ENCODE measurements at regions not wholly inside any gene's neighbourhood (a gene's known extent, or its start where the extent isn't known, plus 50 kb on each side); places are given as distances from the start of the nearest gene placed in this dataset.
"Not testable (repeated sequence)": the region's sequence is repeated elsewhere in the genome, so short reads cannot be mapped to it uniquely, and the experiment has no call there.

DNA sequence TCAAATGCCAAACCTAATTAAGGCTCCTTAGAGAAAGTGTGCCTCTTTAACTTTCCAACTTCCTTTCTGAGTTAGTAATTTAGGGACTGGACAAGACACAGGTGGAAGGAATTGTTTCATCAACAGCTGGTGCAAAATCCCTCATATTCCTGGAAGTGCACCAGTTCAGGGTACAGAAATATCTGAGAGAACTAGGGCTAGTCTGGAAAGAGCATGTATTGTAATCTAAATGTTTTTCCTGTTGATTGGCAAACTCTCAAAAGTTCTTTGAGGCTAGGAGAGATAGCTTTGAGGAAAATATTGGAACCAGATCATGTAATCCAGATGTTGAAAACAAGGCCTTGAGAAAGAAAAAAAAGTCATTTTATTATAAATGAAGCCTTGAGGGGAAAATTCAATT, 98.1 kb upstream of the C1GALT1C1 start:
- DNase-seq (ENCODE audit: missing footprints) = no peak
- intact Hi-C loops (cut with DNase I) = no loop called here
- peak; percentile 16 for ATAC-seq

DNA sequence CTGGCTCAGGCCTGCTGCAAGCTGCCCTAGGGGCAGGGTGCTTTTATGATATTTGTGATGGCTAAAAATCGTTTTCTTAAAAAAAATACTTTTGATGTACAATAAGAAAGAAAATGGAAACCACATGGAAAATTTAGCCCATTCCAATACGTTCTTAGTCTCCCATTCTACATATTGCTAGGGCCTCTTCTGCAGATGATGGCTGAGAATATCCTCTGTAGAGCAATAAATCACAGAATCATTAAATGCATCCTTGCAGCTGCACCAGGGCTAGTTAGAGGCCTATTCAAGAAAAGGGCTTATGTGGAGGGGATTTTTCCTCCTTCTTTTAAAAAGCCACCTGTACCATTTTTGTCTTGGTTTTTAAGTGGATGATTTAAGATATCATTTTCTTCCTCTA, 97.6 kb upstream of the C1GALT1C1 start:
- intact Hi-C loops (cut with DNase I) = no loop called here
- ATAC-seq (no peak), DNase-seq (ENCODE audit: missing footprints) (no peak)

DNA sequence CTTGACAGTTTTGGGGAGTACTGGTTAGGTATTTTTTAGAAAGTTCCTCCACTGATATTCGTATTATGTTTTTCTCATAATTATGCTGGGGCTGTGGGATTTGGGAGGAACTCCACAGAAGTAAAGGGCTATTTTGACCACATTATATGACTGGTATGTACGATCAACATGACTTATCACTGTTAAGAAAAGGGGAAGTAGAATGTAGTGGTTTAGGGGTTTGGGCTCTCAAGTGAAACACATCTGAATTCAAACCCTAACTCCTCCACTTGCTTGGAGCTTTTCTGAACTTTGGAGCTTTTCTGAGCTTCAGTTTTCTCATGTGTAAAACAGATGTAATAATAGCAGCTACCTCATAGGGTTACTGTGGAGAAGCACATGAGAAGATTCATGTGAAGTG, 96.4 kb upstream of the C1GALT1C1 start:
- ATAC-seq (no peak), DNase-seq (ENCODE audit: missing footprints) (no peak)
- intact Hi-C loops (cut with DNase I) = no loop called here

DNA sequence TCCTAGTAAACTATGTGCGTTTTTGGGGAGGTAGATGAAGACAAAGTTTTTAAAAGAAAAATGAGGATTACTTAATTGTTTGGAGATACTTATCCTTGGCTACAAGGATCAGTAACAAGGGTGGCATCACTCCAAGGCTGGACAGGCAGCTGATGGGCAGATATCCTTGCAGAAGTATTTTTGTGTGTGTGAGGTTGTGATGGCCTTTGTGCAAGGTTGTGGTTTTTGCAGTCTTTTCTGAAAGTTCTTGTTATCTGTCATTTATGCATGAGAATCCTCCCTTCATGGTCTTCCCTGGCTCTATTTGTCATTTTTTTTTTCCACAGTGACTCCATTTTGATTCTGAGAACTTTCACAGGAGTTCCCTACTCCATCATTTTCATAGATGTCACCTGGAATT, 96.0 kb upstream of the C1GALT1C1 start:
- DNase-seq (ENCODE audit: missing footprints) = no peak
- intact Hi-C loops (cut with DNase I) = no loop called here

DNA sequence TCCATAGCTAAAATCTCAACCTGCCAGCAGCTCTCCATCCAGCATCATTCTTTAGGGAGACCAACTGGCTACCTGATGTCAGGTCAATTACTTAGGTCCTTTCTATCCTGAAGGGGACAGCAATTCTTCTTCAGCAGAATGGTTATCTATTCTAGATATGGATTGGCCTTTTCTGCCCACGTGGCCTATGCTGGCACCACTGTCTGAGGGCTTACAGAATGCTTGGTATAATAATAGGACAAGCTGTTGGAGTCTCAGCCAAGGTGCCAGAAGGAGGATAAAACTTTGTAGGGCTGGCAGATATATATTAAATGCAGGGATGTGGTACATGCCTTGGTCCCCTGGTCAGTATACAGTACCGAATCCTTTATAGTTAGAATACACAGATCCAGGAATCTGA, 89.8 kb upstream of the C1GALT1C1 start:
- intact Hi-C loops (cut with DNase I) = no loop called here
- DNase-seq (ENCODE audit: missing footprints) (no peak), ATAC-seq (no peak)

More for the DNA sequence above, 96.0 kb upstream of the C1GALT1C1 start:
- no peak for ATAC-seq

DNA sequence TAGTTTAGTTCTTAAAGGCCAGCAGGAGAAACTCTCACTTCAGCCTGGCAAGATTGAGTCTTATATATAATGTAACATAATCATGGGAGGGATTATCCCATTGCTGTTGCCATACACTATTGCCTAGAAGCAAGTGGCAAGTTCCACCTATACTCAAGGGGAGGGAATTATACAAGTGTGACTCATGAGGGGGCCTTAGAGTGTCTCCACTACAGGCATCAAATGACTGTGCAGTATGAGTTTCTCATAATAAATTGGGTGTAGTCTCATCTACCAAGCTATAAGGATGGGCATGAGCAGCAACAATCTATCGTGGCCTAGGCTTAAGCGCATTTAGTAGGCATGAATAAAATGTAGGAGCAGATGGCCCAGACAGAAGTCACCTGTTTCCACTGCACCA, 89.1 kb upstream of the C1GALT1C1 start:
- intact Hi-C loops (cut with DNase I) = no loop called here
- no peak for DNase-seq (ENCODE audit: missing footprints)

DNA sequence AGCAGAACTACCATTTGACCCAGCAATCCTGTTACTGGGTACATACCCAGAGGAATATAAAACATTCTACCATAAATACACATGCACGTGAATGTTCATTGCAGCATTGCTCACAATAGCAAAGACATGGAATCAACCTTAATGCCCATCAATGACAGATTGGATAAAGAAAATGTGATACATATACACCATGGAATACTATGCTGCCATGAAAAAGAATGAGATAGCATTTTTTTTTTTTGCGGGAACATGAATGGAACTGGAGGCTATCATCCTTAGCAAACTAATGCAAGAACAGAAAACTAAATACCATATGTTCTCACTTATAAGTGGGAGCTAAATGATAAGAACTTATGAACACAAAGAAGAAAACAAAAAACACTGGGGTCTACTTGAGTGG, 72.5 kb upstream of the C1GALT1C1 start:
- intact Hi-C loops (cut with DNase I); DNase-seq (ENCODE audit: missing footprints); ATAC-seq: not testable (repeated sequence)

More for the DNA sequence above, 89.1 kb upstream of the C1GALT1C1 start:
- ATAC-seq = no peak

DNA sequence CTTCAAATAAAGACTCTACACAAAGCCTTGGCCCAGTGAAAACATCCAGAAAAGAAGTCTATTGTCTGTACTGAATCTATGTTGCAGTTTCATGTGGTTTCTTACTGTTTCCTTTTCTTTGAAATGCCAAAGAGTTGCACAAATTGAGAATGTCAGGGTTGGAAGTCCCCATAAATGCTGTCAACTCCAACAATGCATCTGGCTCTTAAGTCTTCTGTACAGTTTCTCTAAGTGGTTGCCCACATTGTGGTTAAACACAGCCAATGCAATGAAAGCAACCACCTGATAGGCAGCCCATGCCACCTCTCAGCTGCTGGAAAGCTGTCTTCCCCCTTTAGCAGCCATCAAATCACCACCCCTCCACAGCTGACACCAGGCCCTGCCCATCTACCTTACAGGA, 67.2 kb upstream of the C1GALT1C1 start:
- ATAC-seq (no peak), DNase-seq (ENCODE audit: missing footprints) (no peak)

DNA sequence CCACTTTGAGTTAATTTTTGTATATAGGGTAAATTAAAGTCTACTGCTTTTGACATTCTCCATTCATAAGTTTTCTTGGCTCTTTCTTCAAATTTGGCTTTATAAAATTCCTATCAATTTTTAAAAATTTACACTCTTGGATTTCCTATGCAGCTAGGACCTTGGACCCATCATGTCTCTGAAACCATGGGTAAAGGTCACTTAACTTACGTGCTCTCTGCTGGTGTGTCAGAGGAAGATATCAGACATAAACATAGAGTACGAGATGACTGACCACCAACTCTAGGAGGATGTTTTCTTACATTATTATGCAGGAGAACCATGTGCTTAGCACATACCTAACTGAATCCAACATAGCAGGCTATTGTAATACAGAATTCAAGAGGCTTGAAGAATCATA, 62.5 kb upstream of the C1GALT1C1 start:
- no peak for ATAC-seq
- intact Hi-C loops (cut with DNase I) = no loop called here

More for the DNA sequence above, 67.2 kb upstream of the C1GALT1C1 start:
- intact Hi-C loops (cut with DNase I) = no loop called here

DNA sequence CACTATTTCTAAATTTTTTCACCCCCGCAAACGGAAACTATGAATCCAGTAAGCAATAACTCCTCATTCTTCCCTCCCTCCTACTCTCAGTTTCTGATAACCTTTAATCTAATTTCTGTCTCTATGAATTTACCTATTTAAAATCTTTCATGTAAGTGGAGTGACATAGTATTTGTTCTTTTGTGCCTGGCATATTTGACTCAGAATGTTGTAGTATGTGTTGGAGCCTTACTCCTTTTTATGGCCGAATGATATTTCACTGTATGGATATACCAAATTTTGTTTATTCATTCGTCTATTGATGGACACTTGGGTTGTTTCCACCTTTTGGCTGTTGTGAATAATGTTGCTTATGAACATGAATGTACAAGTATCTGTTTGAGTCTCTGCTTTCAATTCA, 61.1 kb upstream of the C1GALT1C1 start:
- DNase-seq (ENCODE audit: missing footprints) (no peak), ATAC-seq (no peak)
- intact Hi-C loops (cut with DNase I) = no loop called here

More for the DNA sequence above, 62.5 kb upstream of the C1GALT1C1 start:
- no peak for DNase-seq (ENCODE audit: missing footprints)

DNA sequence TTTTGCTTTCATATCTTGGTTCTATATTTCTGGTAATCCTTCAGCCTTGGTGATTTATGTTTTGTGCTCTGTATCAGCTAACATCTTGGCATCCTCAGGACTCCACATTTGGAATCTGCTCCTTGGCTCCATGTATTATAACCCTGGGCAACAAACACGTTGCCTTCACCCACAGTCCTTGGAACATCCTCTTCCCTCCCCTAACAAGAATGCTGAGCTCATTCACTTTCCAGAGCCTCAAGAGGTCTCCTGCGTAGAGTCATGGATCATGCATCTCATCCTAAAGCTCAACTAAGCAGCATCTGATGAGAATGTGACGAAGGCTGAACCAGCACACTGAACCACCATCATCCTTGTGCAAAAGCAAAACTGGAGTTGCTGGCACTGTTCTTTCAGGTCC, 60.5 kb upstream of the C1GALT1C1 start:
- no peak for ATAC-seq
- DNase-seq (ENCODE audit: missing footprints) = no peak
- intact Hi-C loops (cut with DNase I) = no loop called here

DNA sequence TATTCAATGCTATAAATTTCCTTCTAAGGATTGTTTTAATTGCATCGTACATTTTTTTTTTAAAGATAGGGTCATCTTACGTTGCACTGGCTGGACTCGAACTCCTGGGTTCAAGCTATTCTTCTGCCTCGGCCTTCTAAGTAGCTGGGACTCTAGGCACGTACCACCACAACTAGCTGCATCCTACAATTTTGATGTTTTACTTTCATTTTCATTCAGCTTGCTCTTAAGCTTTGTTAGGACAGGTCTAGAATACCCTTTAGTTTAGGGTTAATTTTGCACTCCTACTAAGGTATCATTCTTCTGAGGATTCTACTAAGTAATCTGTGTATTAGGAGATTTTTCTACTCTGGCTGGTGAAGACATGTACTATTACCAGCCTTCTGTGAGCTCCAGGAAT, 50.2 kb upstream of the C1GALT1C1 start:
- no peak for DNase-seq (ENCODE audit: missing footprints)
- intact Hi-C loops (cut with DNase I) = no loop called here
- ATAC-seq = no peak

All from Right ventricle myocardium inferior (tissue), 1 donor.